H1 (cell line): ENCODE measurements at regions not wholly inside any gene's neighbourhood (a gene's known extent, or its start where the extent isn't known, plus 50 kb on each side); places are given as distances from the start of the nearest gene placed in this dataset.

Experiments
- CTCF ChIA-PET: fragments of 300-600 bp; sonication (Branson Sonifier 250); formaldehyde crosslinking; loops from one replicate; lab custom pipeline; 2021; ENCODE audit not compliant: partially characterized antibody; lab: Charles Lee
- POLR2A ChIA-PET: fragments of 300-600 bp; sonication (Branson Sonifier 250); formaldehyde crosslinking; loops from one replicate; lab custom pipeline; 2021; ENCODE audit warnings: inconsistent platforms; ENCODE audit not compliant: partially characterized antibody; lab: Charles Lee
- DNase-seq, 2 experiments: peaks; one replicate each; pipeline versions ENCODE4 v3.0.0 to v3.0.0-alpha.2; 2010 to 2022; ENCODE audit warnings: low spot score in 2 of 2, low read depth in 1 of 2, mixed read lengths in 1 of 2
- FAIRE-seq: peaks from 2 replicates; lab custom pipeline; 2011; peaks lifted over from hg19 to GRCh38; lab: Jason Lieb, UNC
- H2AFZ ChIP-seq: 2 replicates; pipeline ENCODE4 v1.8.1; 2012; ENCODE audit warnings: low read length, inconsistent platforms
- H2AK5ac ChIP-seq: 2 replicates; pipeline ENCODE4 v1.6.1; 2013; ENCODE audit warnings: low read depth, low read length
- H2BK120ac ChIP-seq: replicated peaks from 2 replicates; pipeline ENCODE3; 2013; ENCODE audit warnings: low read depth, low read length, inconsistent platforms
- H2BK12ac ChIP-seq: 2 replicates; pipeline ENCODE4 v1.6.1; 2013; ENCODE audit warnings: low read depth, low read length
- H2BK15ac ChIP-seq: 2 replicates; pipeline ENCODE4 v1.6.1; 2013; ENCODE audit warnings: low read length
- H2BK20ac ChIP-seq: 2 replicates; pipeline ENCODE4 v1.6.1; 2013; ENCODE audit warnings: low read length
- H2BK5ac ChIP-seq: 2 replicates; pipeline ENCODE4 v1.6.1; 2013; ENCODE audit warnings: low read depth, low read length
- H3K14ac ChIP-seq: 2 replicates; pipeline ENCODE4 v1.6.1; 2013; ENCODE audit warnings: inconsistent platforms; ENCODE audit not compliant: insufficient read length
- H3K18ac ChIP-seq: 2 replicates; pipeline ENCODE4 v1.6.1; 2013; ENCODE audit warnings: low read length; ENCODE audit errors: extremely low read depth
- H3K23ac ChIP-seq: 2 replicates; pipeline ENCODE4 v1.6.1; 2013; ENCODE audit warnings: inconsistent platforms; ENCODE audit not compliant: insufficient read length
- H3K23me2 ChIP-seq: 2 replicates; pipeline ENCODE4 v1.6.1; 2013; ENCODE audit warnings: low read depth, low read length
- H3K27ac ChIP-seq: 2 replicates; pipeline ENCODE4 v1.6.1; 2011; ENCODE audit warnings: low read depth, low read length, inconsistent platforms
- H3K27me3 ChIP-seq, 4 experiments: replicated peaks in 1 of 4; 1 replicate in 1 of 4; 2 replicates in 3 of 4; pipeline versions ENCODE4 v1.6.1 to v1.8.1; 2011 to 2013; ENCODE audit warnings: low read length in 3 of 4, mild to moderate bottlenecking in 3 of 4, inconsistent platforms in 2 of 4, mixed read lengths in 2 of 4, moderate library complexity in 1 of 4; ENCODE audit not compliant: control insufficient read depth in 3 of 4, insufficient read depth in 3 of 4; ENCODE audit errors: extremely low read depth in 1 of 4
- H3K36me3 ChIP-seq, 4 experiments: 2 replicates each; pipeline versions ENCODE4 v1.6.1 to v1.8.1; 2011 to 2013; ENCODE audit warnings: mild to moderate bottlenecking in 4 of 4, low read length in 3 of 4, moderate library complexity in 2 of 4, control low read depth in 1 of 4, inconsistent platforms in 1 of 4; ENCODE audit not compliant: insufficient read depth in 4 of 4, control insufficient read depth in 2 of 4
- H3K4ac ChIP-seq: replicated peaks from 2 replicates; pipeline ENCODE3; 2013; ENCODE audit warnings: low read length, low read depth, mixed read lengths, inconsistent platforms; ENCODE audit not compliant: insufficient read length
- H3K4me1 ChIP-seq, 4 experiments: replicated peaks in 1 of 4; 1 replicate in 1 of 4; 2 replicates in 3 of 4; pipeline versions ENCODE4 v1.6.1 to v1.8.1; 2011 to 2013; ENCODE audit warnings: low read length in 3 of 4, inconsistent platforms in 2 of 4, mixed read lengths in 1 of 4; ENCODE audit not compliant: insufficient read depth in 4 of 4, control insufficient read depth in 3 of 4
- H3K4me2 ChIP-seq, 2 experiments: 2 replicates each; pipeline versions ENCODE4 v1.6.1 to v1.8.1; 2011 to 2013; ENCODE audit warnings: low read depth in 2 of 2, low read length in 2 of 2, control low read depth in 1 of 2, inconsistent platforms in 1 of 2, mild to moderate bottlenecking in 1 of 2; ENCODE audit not compliant: insufficient read depth in 1 of 2
- H3K4me3 ChIP-seq, 4 experiments: fragments of 200-600, 300-600 bp in 1 of 4; sonication (generic), shearing (Covaris generic), sonication (Bioruptor Twin) in 1 of 4; 2 replicates each; pipeline versions ENCODE4 v1.5.1 to v1.8.1; 2011 to 2016; ENCODE audit warnings: low read length in 4 of 4, low read depth in 3 of 4, control low read depth in 2 of 4, inconsistent platforms in 2 of 4, mild to moderate bottlenecking in 2 of 4, mixed read lengths in 1 of 4, moderate library complexity in 1 of 4; ENCODE audit not compliant: insufficient read depth in 2 of 4; ENCODE audit errors: extremely low read depth in 1 of 4
- H3K56ac ChIP-seq: replicated peaks from 2 replicates; pipeline ENCODE3; 2013; ENCODE audit warnings: low read depth, mild to moderate bottlenecking, mixed read lengths, low read length, inconsistent platforms; ENCODE audit not compliant: insufficient read length
- H3K79me1 ChIP-seq: 2 replicates; pipeline ENCODE4 v1.6.1; 2013; ENCODE audit warnings: low read depth, low read length, control low read depth
- H3K79me2 ChIP-seq, 2 experiments: 2 replicates each; pipeline versions ENCODE4 v1.6.1 to v1.8.1; 2012 to 2013; ENCODE audit warnings: low read length in 2 of 2, mild to moderate bottlenecking in 2 of 2, inconsistent platforms in 1 of 2; ENCODE audit not compliant: insufficient read depth in 2 of 2, control insufficient read depth in 1 of 2
- H3K9ac ChIP-seq, 4 experiments: replicated peaks in 1 of 4; 1 replicate in 1 of 4; 2 replicates in 3 of 4; pipeline versions ENCODE4 v1.6.1 to v1.8.1; 2011 to 2013; ENCODE audit warnings: low read depth in 3 of 4, low read length in 3 of 4, control low read depth in 2 of 4, mild to moderate bottlenecking in 2 of 4, moderate library complexity in 2 of 4, inconsistent platforms in 1 of 4; ENCODE audit errors: extremely low read depth in 1 of 4
- H3K9me3 ChIP-seq, 2 experiments: 2 replicates each; pipeline versions ENCODE4 v1.6.1 to v1.8.1; 2012 to 2013; ENCODE audit warnings: mild to moderate bottlenecking in 2 of 2, moderate library complexity in 2 of 2, control low read depth in 1 of 2, inconsistent platforms in 1 of 2, low read depth in 1 of 2, low read length in 1 of 2, mixed read lengths in 1 of 2; ENCODE audit not compliant: insufficient read depth in 2 of 2
- H4K20me1 ChIP-seq, 2 experiments: replicated peaks in 1 of 2; 2 replicates each; pipeline versions ENCODE3 to v1.8.1; 2011 to 2013; ENCODE audit warnings: inconsistent platforms in 2 of 2, low read length in 2 of 2, mild to moderate bottlenecking in 1 of 2; ENCODE audit not compliant: insufficient read depth in 2 of 2, control insufficient read depth in 1 of 2
- H4K5ac ChIP-seq: 2 replicates; pipeline ENCODE4 v1.6.1; 2013; ENCODE audit warnings: low read length, low read depth, mixed read lengths, inconsistent platforms; ENCODE audit not compliant: insufficient read length
- H4K8ac ChIP-seq: 2 replicates; pipeline ENCODE4 v1.8.0; 2013; ENCODE audit warnings: mild to moderate bottlenecking, moderate library complexity, low read length, inconsistent platforms; ENCODE audit not compliant: insufficient read depth; ENCODE audit errors: extremely low read depth
- H4K91ac ChIP-seq: replicated peaks from 2 replicates; pipeline ENCODE3; 2013; ENCODE audit warnings: low read length, mixed read lengths, inconsistent platforms; ENCODE audit not compliant: insufficient read length
- CBX8 ChIP-seq: fragments of 300-800, 300-1000 bp; sonication (generic); IDR thresholded peaks from 2 replicates; pipeline ENCODE4 v1.7.1; 2016; ENCODE audit warnings: low read depth, low read length, borderline replicate concordance
- CEBPB ChIP-seq: IDR thresholded peaks from 2 replicates; pipeline ENCODE4 v1.6.1; 2012; ENCODE audit warnings: low read depth, low read length
- CREB1 ChIP-seq: IDR thresholded peaks from 2 replicates; pipeline ENCODE4 v1.6.1; 2012; ENCODE audit warnings: inconsistent platforms
- CTBP2 ChIP-seq: IDR thresholded peaks from 2 replicates; pipeline ENCODE4 v1.7.0; 2011; ENCODE audit warnings: borderline replicate concordance, mild to moderate bottlenecking, moderate library complexity, mixed read lengths, low read length; ENCODE audit not compliant: insufficient read depth, insufficient read length
- EZH2 ChIP-seq: fragments of 200-600 bp; sonication (generic); IDR thresholded peaks from 2 replicates; pipeline ENCODE4 v1.7.1; 2012; ENCODE audit warnings: low read depth, mild to moderate bottlenecking, moderate library complexity, low read length, inconsistent platforms; ENCODE audit not compliant: severe bottlenecking
- KDM1A ChIP-seq: fragments of 200-600, 300-600 bp; sonication (generic); IDR thresholded peaks from 2 replicates; pipeline ENCODE4 v1.7.1; 2016; ENCODE audit warnings: mild to moderate bottlenecking, low read length, borderline replicate concordance
- NRF1 ChIP-seq: IDR thresholded peaks from 2 replicates; pipeline ENCODE4 v1.6.1; 2011; ENCODE audit warnings: mild to moderate bottlenecking, low read depth, low read length, improper control_type of control experiment
- PHF8 ChIP-seq: fragments of 200-600 bp; sonication (generic); conservative IDR thresholded peaks from 2 replicates; pipeline ENCODE4 v1.7.1; 2012; ENCODE audit warnings: low read depth, mild to moderate bottlenecking, inconsistent platforms, low read length, moderate library complexity
- POU5F1 ChIP-seq: IDR thresholded peaks from 2 replicates; pipeline ENCODE4 v1.6.1; 2011; ENCODE audit warnings: low read depth, mild to moderate bottlenecking, low read length, moderate library complexity
- RAD21 ChIP-seq, 2 experiments: IDR thresholded peaks in 1 of 2; conservative IDR thresholded peaks in 1 of 2; 2 replicates each; pipeline ENCODE4 v1.6.1; 2011; ENCODE audit warnings: low read depth in 2 of 2, low read length in 2 of 2, improper control_type of control experiment in 1 of 2, inconsistent platforms in 1 of 2, mild to moderate bottlenecking in 1 of 2, moderate library complexity in 1 of 2
- RXRA ChIP-seq: IDR thresholded peaks from 2 replicates; pipeline ENCODE4 v1.6.1; 2011; ENCODE audit warnings: low read depth, mild to moderate bottlenecking, low read length, moderate library complexity; ENCODE audit not compliant: insufficient read depth
- SIN3A ChIP-seq, 2 experiments: IDR thresholded peaks in 1 of 2; conservative IDR thresholded peaks in 1 of 2; 2 replicates each; pipeline ENCODE4 v1.6.1; 2011 to 2012; ENCODE audit warnings: low read length in 2 of 2, improper control_type of control experiment in 1 of 2, low read depth in 1 of 2, mild to moderate bottlenecking in 1 of 2
- SP1 ChIP-seq: IDR thresholded peaks from 2 replicates; pipeline ENCODE4 v1.6.1; 2011; ENCODE audit warnings: low read depth, low read length
- SRF ChIP-seq: IDR thresholded peaks from 2 replicates; pipeline ENCODE4 v1.6.1; 2011; ENCODE audit warnings: mild to moderate bottlenecking, low read depth, low read length, moderate library complexity
- TEAD4 ChIP-seq: IDR thresholded peaks from 2 replicates; pipeline ENCODE4 v1.6.1; 2012; ENCODE audit warnings: low read depth, low read length, inconsistent platforms, mixed read lengths
- WGBS, 2 experiments: shearing (Covaris generic) in 1 of 2; methylation state at CpG; one replicate each; pipeline versions ENCODE4 v1.1.6 to v1.1.7; 2013 to 2015; ENCODE audit warnings: low lambda C conversion rate in 2 of 2, mixed read lengths in 2 of 2, inconsistent platforms in 1 of 2, low coverage in 1 of 2, missing lambda C conversion rate in 1 of 2; ENCODE audit not compliant: insufficient replicate concordance in 2 of 2, insufficient coverage in 1 of 2, insufficient read length in 1 of 2; ENCODE audit errors: extremely low coverage in 1 of 2, missing lambda C conversion rate in 1 of 2; 5-methylcytosine and 5-hydroxymethylcytosine counted together

GRCh38 chr14:84584511-84584910 lies 945.4 kb upstream of the FLRT2 start:
- H3K4me3 ChIP-seq = no peak overlapping the region
- H4K8ac ChIP-seq = no peak overlapping the region
- no peak overlapping the region for H2BK20ac ChIP-seq
- WGBS, 2 experiments = 95% methylated on average over 1 of the region's 1 CpG; no CpG with 5 or more reads in 1 of the 2 experiments
- no peak overlapping the region for H3K18ac ChIP-seq
- H3K56ac ChIP-seq = no peak overlapping the region
- FAIRE-seq (no peak), DNase-seq (no peak)
- H3K4ac ChIP-seq = no peak overlapping the region
- no peak overlapping the region for H2BK15ac ChIP-seq
- H3K79me2 ChIP-seq = no peaks in the 10 kb centered on the region
- no peaks in the 10 kb centered on the region for H4K20me1 ChIP-seq
- CTCF ChIA-PET = no interaction called here
- no peak overlapping the region for H2AK5ac ChIP-seq
- H3K9me3 ChIP-seq = no peaks in the 10 kb centered on the region
- no peak overlapping the region for H3K4me2 ChIP-seq
- POLR2A ChIA-PET = no interaction called here
- no peak overlapping the region for H2BK12ac ChIP-seq
- H3K4me1 ChIP-seq = no peaks in the 10 kb centered on the region
- H3K23ac ChIP-seq = no peak overlapping the region
- no peak overlapping the region for H4K91ac ChIP-seq
- no peak overlapping the region for H3K9ac ChIP-seq
- no peak overlapping the region for H4K5ac ChIP-seq
- no peak overlapping the region for H3K27ac ChIP-seq
- no peak overlapping the region for H2AFZ ChIP-seq
- no peaks in the 10 kb centered on the region for H3K27me3 ChIP-seq
- H3K14ac ChIP-seq = no peak overlapping the region
- H3K36me3 ChIP-seq = no peaks in the 10 kb centered on the region
- no peaks in the 10 kb centered on the region for H3K23me2 ChIP-seq
- H2BK5ac ChIP-seq = no peak overlapping the region
- H2BK120ac ChIP-seq = no peak overlapping the region
- no peaks in the 10 kb centered on the region for H3K79me1 ChIP-seq
- TF ChIP-seq TEAD4 = no peak
- TF ChIP-seq SIN3A (conservative IDR thresholded peaks at IDR 0.05 in 1 of 2, IDR thresholded peaks at IDR 0.05 in 1 of 2; ENCODE audit: low read depth in 1 of 2, low read length in 2 of 2) = no peak
- TF ChIP-seq POU5F1 = no peak
- TF ChIP-seq SP1 = no peak
- no peak for TF ChIP-seq KDM1A
- no peak for TF ChIP-seq NRF1
- no peak for TF ChIP-seq SRF
- TF ChIP-seq CREB1 = no peak
- no peak for TF ChIP-seq EZH2
- no peak for TF ChIP-seq RAD21 (IDR thresholded peaks at IDR 0.05 in 1 of 2, conservative IDR thresholded peaks at IDR 0.05 in 1 of 2; ENCODE audit: low read depth in 2 of 2, low read length in 2 of 2)
- TF ChIP-seq PHF8 = no peak
- TF ChIP-seq CBX8 = no peak
- TF ChIP-seq RXRA = no peak
- no peak for TF ChIP-seq CTBP2
- TF ChIP-seq CEBPB = no peak
